ENCODE measurements at regions not wholly inside any gene's neighbourhood (a gene's known extent, or its start where the extent isn't known, plus 50 kb on each side); places are given as distances from the start of the nearest gene placed in this dataset.
A peak's percentile ranks its signal among the peaks of the same experiment; 100 is the strongest.

DNA sequence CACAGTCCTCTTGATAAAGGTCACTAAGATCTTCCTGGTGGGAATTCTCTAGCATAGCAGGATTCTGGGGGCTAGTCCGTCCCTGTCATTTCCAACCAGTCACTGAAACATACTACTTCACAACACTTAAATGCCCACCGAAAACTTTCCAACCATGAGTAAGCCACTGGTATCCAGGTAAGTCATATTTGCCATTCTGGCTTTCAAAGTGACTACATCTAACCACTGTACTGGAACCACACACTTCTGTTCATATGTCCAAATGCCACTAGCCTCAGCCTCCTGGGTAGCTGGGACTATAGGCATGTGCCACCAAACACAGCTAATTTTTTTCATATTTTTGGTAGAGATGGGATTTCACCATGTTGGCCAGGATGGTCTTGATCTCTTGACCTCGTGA lies 64.3 kb upstream of the VANGL1 start:
- no peak for DNase-seq (ENCODE audit: low read depth, low spot score)

- DNase-seq (ENCODE audit: low read depth, low spot score), result no peak
Observed at GRCh38 chr1:115575661-115576060, 66.1 kb upstream of the VANGL1 start.

DNA sequence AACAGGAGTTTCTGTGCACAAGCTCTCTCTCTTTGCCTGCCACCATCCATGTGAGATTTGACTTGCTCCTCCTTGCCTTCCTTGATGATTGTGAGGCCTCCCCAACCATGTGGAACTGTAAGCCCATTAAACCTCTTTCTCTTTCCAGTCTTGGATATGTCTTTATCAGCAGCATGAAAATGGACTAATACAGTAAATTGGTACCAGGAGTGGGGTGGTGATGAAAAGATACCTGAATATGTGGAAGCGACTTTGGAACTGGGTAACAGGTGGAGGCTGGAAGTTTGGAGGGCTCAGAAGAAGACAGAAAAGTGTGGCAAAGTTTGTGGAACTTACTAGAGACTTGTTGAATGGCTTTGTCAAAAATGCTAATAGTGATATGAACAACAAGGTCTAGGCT lies 69.1 kb upstream of the VANGL1 start:
- DNase-seq (ENCODE audit: low read depth, low spot score), result no peak

- no peak for DNase-seq (ENCODE audit: low read depth, low spot score)
Observed at GRCh38 chr1:115567431-115567830, 74.3 kb upstream of the VANGL1 start.

DNA sequence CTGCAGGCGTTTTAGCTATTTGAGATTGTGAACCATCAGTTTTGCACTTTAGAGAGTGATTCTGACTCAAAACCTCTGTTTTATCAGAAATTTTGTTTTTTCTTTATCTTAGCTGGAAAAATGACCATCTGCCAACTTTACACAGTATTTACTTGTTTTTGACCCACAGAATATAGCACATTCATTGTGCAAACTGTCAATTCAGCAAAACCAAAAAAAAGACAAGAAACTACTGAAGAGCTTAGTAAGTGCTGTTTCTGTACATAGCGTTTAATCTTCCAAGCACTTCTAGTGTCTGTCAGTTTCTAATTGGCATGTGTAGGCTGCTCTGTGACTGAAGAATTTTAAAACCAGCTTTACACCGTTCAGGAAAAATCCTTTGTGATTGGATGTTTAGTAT lies 76.0 kb upstream of the VANGL1 start:
- no peak for DNase-seq (ENCODE audit: low read depth, low spot score)

DNA sequence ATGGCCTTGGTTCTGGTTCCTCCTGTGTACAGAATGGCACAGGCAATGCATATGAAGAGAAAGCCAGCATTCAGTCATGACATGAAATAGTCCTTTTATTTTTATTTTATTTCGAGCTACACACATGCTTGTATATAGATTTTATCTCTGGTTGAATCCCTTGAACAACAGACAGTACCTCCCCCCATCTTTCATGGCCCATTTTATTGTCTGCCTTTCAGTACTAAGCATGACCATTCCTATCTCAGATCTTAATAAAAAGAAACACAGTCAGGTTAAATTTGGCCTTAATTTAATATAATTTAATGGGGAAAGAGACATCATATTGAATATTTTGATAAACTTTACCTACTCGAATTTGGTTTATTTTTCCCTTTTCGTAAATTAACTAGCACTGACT lies 76.4 kb upstream of the VANGL1 start:
- no peak for DNase-seq (ENCODE audit: low read depth, low spot score)

- peak; percentile 66 for DNase-seq (ENCODE audit: low read depth, low spot score)
Observed at GRCh38 chr1:115564201-115564600, 77.6 kb upstream of the VANGL1 start.

DNA sequence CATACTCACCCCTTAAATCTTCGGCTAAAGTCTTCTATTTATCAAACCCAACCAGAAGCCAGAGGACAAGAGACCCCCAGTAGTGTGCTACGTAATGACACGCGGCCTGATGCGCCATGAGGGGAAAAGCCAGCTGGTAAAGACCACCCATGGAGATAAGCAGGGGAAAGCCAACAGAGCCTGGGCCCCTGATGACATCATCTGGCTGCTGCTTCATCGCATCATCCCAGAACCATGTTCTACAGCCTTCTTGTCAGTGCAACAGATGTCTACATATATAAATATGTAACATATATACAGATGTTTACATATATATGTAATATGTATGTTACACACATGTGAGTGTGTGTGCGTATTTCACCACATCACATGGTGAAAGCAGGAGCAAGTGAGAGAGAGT lies 81.7 kb upstream of the VANGL1 start:
- peak; percentile 31 for DNase-seq (ENCODE audit: low read depth, low spot score)

GRCh38 chr1:115558275-115558674 lies 83.5 kb upstream of the VANGL1 start:
- DNase-seq (ENCODE audit: low read depth, low spot score), result no peak

DNA sequence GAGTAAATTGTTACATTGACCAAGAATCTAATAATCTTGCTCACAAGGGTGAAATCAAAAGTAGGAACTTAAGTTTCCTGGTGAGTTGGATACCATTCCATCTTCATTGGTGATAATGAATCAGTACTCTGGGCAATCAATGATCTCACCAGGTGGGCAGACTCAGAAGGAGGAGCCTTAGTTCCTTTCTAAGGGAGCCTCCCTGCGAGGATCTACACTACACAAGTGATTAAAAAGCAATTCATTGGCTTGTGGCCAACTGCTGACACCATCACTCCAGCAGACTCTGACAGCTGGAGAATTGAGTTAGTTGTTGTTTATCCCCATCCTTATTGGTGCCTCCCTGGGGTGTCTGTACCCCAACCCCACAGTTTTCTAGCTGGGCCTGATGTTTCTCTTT lies 84.1 kb upstream of the VANGL1 start:
- no peak for DNase-seq (ENCODE audit: low read depth, low spot score)

GRCh38 chr1:115556236-115556635 lies 85.5 kb upstream of the VANGL1 start:
- no peak for DNase-seq (ENCODE audit: low read depth, low spot score)

DNA sequence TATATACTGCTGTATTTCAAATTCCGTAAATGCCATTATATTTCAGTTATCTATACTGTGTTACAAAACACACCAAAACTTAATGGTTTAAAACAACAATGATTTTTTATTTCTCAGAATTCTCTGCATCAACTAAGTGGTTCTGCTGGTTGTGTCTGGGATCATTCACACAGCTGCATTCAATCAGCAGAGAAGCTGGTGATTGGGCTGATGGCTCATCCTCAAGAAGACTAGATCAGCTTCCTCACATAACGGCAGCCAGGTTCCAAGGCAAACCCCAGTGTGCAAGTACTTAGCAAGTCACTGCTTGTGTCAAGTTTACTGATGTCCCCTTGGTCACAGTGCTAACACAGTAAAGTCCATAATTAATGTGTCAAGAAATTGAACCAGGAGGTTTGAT lies 86.3 kb upstream of the VANGL1 start:
- DNase-seq (ENCODE audit: low read depth, low spot score), result no peak

DNA sequence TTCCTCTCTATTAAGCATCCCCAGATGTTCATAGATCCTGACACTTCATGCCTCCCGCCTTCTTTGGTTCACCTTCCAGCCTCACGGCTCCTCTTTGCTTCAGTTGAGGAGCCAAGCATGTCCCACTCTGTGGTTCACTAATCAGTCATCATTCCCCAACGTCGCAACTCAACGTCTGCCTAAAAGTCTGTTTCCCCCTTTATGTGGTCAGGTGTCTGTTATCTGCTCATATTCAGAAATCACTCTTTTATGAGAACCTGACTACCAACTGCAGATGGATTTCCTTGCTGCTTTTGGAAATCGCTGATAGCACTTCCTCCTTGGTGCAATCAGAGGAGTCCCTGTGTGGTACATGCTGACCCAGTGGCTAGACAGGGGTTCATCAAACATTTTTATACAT lies 94.1 kb upstream of the VANGL1 start:
- no peak for DNase-seq (ENCODE audit: low read depth, low spot score)

- no peak for DNase-seq (ENCODE audit: low read depth, low spot score)
Observed at GRCh38 chr1:115546846-115547245, 94.9 kb upstream of the VANGL1 start.

DNA sequence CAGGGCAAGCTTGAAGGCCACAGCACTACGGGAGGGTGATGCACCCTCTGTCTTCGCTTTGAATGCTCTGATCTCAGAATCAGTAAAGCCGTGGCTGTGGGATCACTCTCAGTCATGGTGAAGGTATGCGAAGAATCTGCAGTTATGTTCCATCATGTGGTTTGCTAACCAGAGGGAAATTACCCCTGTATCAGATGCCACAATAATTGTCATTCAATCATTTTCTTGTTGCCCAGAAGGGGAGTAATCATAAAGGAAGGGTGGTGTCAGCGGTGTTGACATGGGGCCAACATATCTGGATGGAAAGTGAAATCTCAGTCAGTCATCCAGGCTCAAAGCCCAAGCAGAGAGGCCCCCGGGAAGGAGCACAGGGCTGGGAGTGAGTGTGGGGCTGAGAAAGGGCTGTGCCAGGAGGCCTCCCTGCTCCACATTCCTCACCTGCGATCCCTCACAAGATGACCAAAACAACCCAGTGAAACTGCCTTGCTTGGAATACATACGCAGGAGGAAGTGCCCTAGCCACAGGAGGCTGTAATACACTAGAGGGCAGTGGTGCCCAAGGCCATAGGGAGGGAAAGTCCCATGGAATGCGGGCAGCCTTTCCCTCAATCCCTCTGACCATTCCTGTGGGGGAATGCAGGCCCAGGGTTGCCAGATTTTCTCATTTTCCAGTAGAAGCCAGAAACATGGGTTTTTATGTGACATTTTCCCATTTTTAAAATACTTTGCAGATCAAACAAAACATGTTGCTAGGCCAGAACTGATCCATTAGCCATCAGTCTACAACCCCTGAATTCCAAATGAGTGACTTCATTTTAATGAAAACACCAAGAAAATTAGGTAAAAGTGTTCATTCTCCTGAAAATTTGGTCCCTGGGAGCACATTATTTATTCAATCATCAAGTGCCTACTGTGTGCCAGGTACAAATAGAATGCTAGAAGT lies 95.7 kb upstream of the VANGL1 start:
- DNase-seq (ENCODE audit: low read depth, low spot score), result peak; percentile 96

DNA sequence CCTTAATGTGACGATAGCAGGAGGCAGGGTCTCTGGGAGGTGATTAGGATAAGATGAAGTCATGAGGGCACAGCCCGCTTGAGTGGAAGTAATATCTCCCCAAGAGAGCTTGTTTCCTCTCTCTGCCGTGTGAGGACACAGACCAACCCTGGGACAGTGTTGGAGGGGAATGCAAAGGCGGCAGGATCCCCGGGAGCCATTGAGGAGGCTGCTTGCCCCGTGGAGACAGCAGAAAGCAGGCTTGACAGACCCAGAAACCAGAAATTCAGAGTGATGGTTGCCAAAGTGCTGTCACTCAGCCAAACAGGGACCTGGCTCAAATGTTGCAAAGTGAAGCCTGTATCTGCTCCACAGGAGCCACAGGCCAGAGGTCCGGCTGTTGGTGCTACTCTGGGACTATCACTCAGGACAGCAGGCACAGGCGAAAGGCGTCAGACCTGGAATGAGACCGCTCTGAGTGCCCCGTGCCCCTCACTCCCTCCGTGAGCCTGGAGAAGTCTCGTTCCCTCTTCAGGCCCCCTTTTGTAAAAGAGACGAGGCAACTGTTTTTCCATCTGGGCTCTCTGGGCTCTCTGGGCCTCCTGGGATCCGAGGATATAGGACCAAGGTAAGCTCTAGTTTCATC lies 96.6 kb upstream of the VANGL1 start:
- DNase-seq (ENCODE audit: low read depth, low spot score), result no peak

DNA sequence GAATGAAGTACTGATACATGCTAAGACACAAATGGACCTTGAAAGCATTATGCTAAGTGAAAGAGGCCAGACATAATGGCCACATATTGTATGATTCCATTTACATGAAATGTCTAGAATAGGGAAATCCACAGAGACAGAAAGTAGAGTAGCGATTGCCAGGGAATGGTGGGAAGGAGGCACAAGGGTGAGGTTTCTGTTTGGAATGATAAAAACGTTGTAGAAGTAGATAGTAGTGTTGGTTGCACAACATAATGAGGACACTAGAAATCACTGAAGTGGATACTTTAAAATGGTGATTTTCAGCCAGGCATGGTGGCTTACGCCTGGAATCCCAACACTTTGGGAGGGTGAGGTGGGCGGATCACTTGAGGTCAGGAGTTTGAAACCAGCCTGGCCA lies 97.6 kb upstream of the VANGL1 start:
- DNase-seq (ENCODE audit: low read depth, low spot score), result no peak

- no peak for DNase-seq (ENCODE audit: low read depth, low spot score)
Observed at GRCh38 chr1:115543247-115543646, 98.5 kb upstream of the VANGL1 start.

GRCh38 chr1:115539736-115540135 lies 102.0 kb upstream of the VANGL1 start:
- DNase-seq (ENCODE audit: low read depth, low spot score), result no peak

DNA sequence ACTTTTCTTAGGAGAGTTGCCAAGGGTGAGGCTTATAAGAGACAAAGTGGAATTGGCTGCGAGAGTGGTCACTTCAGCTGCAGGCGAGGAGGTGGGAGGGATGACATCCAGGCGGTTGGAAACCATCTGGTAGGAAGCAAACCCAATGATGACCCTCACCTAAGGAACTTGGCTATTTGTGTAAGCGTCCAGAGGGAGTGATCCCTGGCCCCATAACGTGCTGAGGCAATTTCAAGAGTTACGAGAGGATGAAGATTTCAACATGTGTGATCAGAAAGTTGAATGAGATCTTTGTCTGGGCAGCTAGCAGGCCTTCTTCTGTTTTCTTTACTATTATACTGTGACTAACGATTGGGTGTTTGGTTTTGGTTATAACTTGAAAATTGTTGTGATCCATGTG lies 102.7 kb upstream of the VANGL1 start:
- DNase-seq (ENCODE audit: low read depth, low spot score), result no peak

- DNase-seq (ENCODE audit: low read depth, low spot score), result no peak
Observed at GRCh38 chr1:115538579-115538978, 103.2 kb upstream of the VANGL1 start.

- DNase-seq (ENCODE audit: low read depth, low spot score), result no peak
Observed at GRCh38 chr1:115537415-115537814, 104.4 kb upstream of the VANGL1 start.

GRCh38 chr1:115536279-115536816 lies 105.4 kb upstream of the VANGL1 start:
- DNase-seq (ENCODE audit: low read depth, low spot score), result no peak

All from ELF-1 (cell line).